Kidney (tissue), 13 donors: ENCODE measurements at regions not wholly inside any gene's neighbourhood (a gene's known extent, or its start where the extent isn't known, plus 50 kb on each side); places are given as distances from the start of the nearest gene placed in this dataset.

Source experiments
- DNase-seq, 5 donors: peaks; one replicate each; pipeline ENCODE4 v3.0.0-alpha.2; 2013 to 2020
- FAIRE-seq: peaks from 2 replicates; lab custom pipeline; 2012; peaks lifted over from hg19 to GRCh38; lab: Jason Lieb, UNC
- H3K27ac ChIP-seq, 2 donors: one replicate each; pipeline ENCODE4 v1.7.0; 2013; ENCODE audit warnings: low read depth in 2 of 2, low read length in 2 of 2, inconsistent platforms in 1 of 2
- H3K27me3 ChIP-seq: one replicate; pipeline ENCODE4 v1.7.1; 2013; ENCODE audit warnings: low read length, inconsistent platforms; ENCODE audit not compliant: control insufficient read depth, insufficient read depth
- H3K36me3 ChIP-seq, 3 donors: one replicate each; pipeline versions ENCODE4 v1.7.0 to v1.7.1; 2013; ENCODE audit warnings: low read length in 3 of 3, control low read depth in 1 of 3, inconsistent platforms in 1 of 3; ENCODE audit not compliant: insufficient read depth in 3 of 3, control insufficient read depth in 2 of 3
- H3K4me1 ChIP-seq, 3 donors: one replicate each; pipeline versions ENCODE4 v1.7.0 to v1.7.1; 2013; ENCODE audit warnings: low read length in 3 of 3, inconsistent platforms in 1 of 3, low read depth in 1 of 3; ENCODE audit not compliant: control insufficient read depth in 2 of 3, insufficient read depth in 2 of 3
- H3K4me3 ChIP-seq, 3 donors: one replicate each; pipeline versions ENCODE4 v1.7.0 to v1.8.1; 2013; ENCODE audit warnings: low read length in 3 of 3, control low read depth in 1 of 3, inconsistent platforms in 1 of 3
- H3K9ac ChIP-seq, 3 donors: one replicate each; pipeline versions ENCODE4 v1.7.0 to v1.7.1; 2013; ENCODE audit warnings: low read length in 3 of 3, control low read depth in 1 of 3, inconsistent platforms in 1 of 3
- H3K9me3 ChIP-seq, 3 donors: one replicate each; pipeline versions ENCODE4 v1.7.0 to v1.7.1; 2013; ENCODE audit warnings: low read length in 3 of 3, control low read depth in 1 of 3, inconsistent platforms in 1 of 3; ENCODE audit not compliant: control insufficient read depth in 2 of 3, insufficient read depth in 1 of 3
- CTCF ChIP-seq: IDR thresholded peaks from 3 replicates; pipeline ENCODE4 v1.5.1; 2012; ENCODE audit warnings: mild to moderate bottlenecking, moderate library complexity, borderline replicate concordance; ENCODE audit not compliant: insufficient read depth; ENCODE audit errors: extremely low read depth
- intact Hi-C: fragments of 100-400 bp; cut with DNase I; formaldehyde crosslinking; loops from one replicate; pipeline ENCODE4 v1.11.1; 2022
- donor health status: control.
- donor health status: control.
- donor health status: control.
- donor health status: control.
- donor health status: control.
- donor health status: DM: yes; HTN: yes; CAD: no.
- donor health status: Normal renal cell carcinoma (clear cell type).

- FAIRE-seq = no peak
Measured at GRCh38 chr2:8049851-8050571, 631.8 kb upstream of the ID2 start.

GRCh38 chr2:8053216-8053615 lies 628.6 kb upstream of the ID2 start:
- DNase-seq = no peak
- FAIRE-seq = no peak
- H3K27ac ChIP-seq = no peak overlapping the region
- no peaks in the 10 kb centered on the region for H3K9me3 ChIP-seq
- no peaks in the 10 kb centered on the region for H3K4me1 ChIP-seq
- no peak for TF ChIP-seq CTCF
- H3K9ac ChIP-seq = no peak overlapping the region
- H3K27me3 ChIP-seq = no peaks in the 10 kb centered on the region
- H3K4me3 ChIP-seq = no peak overlapping the region
- intact Hi-C loops = no loop called here
- no peaks in the 10 kb centered on the region for H3K36me3 ChIP-seq

More at GRCh38 chr2:8049851-8050571, 631.8 kb upstream of the ID2 start:
- H3K27ac ChIP-seq = no peak overlapping the region
- H3K4me1 ChIP-seq = no peaks in the 10 kb centered on the region
- H3K27me3 ChIP-seq = no peaks in the 10 kb centered on the region
- no peak for TF ChIP-seq CTCF
- no peaks in the 10 kb centered on the region for H3K9me3 ChIP-seq
- H3K4me3 ChIP-seq = no peak overlapping the region
- intact Hi-C loops = no loop called here
- H3K36me3 ChIP-seq = no peaks in the 10 kb centered on the region
- DNase-seq = no peak
- H3K9ac ChIP-seq = no peak overlapping the region

GRCh38 chr2:8054070-8054469 lies 627.8 kb upstream of the ID2 start:
- H3K4me1 ChIP-seq = no peaks in the 10 kb centered on the region
- no peaks in the 10 kb centered on the region for H3K9me3 ChIP-seq
- H3K36me3 ChIP-seq = no peaks in the 10 kb centered on the region
- H3K4me3 ChIP-seq = no peak overlapping the region
- intact Hi-C loops = no loop called here
- no peak for TF ChIP-seq CTCF
- FAIRE-seq (no peak), DNase-seq (no peak)
- no peak overlapping the region for H3K27ac ChIP-seq
- H3K9ac ChIP-seq = no peak overlapping the region
- H3K27me3 ChIP-seq = no peaks in the 10 kb centered on the region

- no peaks in the 10 kb centered on the region for H3K9me3 ChIP-seq
- FAIRE-seq (no peak), DNase-seq (peak in 2 of 5 donors; percentile 13 to 44)
- no peaks in the 10 kb centered on the region for H3K27me3 ChIP-seq
- no peak overlapping the region for H3K9ac ChIP-seq
- TF ChIP-seq CTCF = no peak
- no peak overlapping the region for H3K4me3 ChIP-seq
- no peaks in the 10 kb centered on the region for H3K4me1 ChIP-seq
- no peaks in the 10 kb centered on the region for H3K36me3 ChIP-seq
- intact Hi-C loops = no loop called here
- H3K27ac ChIP-seq = no peak overlapping the region
Measured at GRCh38 chr2:8058652-8059051, 623.2 kb upstream of the ID2 start.
